Right atrium auricular region (tissue), 2 donors: ENCODE measurements at regions not wholly inside any gene's neighbourhood (a gene's known extent, or its start where the extent isn't known, plus 50 kb on each side); places are given as distances from the start of the nearest gene placed in this dataset.

Experiments used
- DNase-seq: peaks from one replicate; pipeline ENCODE4 v3.0.0-alpha.2; 2019; ENCODE audit warnings: low spot score
- H3K27ac ChIP-seq, 2 donors: fragments of 200-600 bp; sonication (generic); 1 replicate in 1 of 2; 2 replicates in 1 of 2; pipeline ENCODE4 v1.5.1; 2016 to 2019
- H3K27me3 ChIP-seq, 2 donors: fragments of 200-600 bp; sonication (generic); one replicate each; pipeline versions ENCODE4 v1.5.1 to v1.6.0; 2017 to 2019
- H3K36me3 ChIP-seq: fragments of 200-600 bp; sonication (generic); one replicate; pipeline ENCODE4 v1.5.1; 2016
- H3K4me1 ChIP-seq, 2 donors: fragments of 200-600 bp; sonication (generic); one replicate each; pipeline versions ENCODE4 v1.5.1 to v1.6.0; 2017 to 2019
- H3K4me3 ChIP-seq, 2 donors: fragments of 200-600 bp; sonication (generic); 1 replicate in 1 of 2; 2 replicates in 1 of 2; pipeline ENCODE4 v1.5.1; 2017 to 2019; ENCODE audit warnings: mild to moderate bottlenecking in 1 of 2, moderate library complexity in 1 of 2
- H3K9me3 ChIP-seq, 2 donors: fragments of 200-600 bp; sonication (generic); one replicate each; pipeline ENCODE4 v1.5.1; 2019
- CTCF ChIP-seq, 2 donors: fragments of 200-600 bp; sonication (generic); IDR thresholded peaks; one replicate each; pipeline ENCODE4 v1.5.1; 2019; ENCODE audit warnings: antibody characterized with exemption in 2 of 2

GRCh38 chr11:36994208-36994607 lies 396.2 kb upstream of the RAG2 start:
- H3K4me1 ChIP-seq = no peaks in the 10 kb centered on the region
- no peak for TF ChIP-seq CTCF (IDR thresholded peaks at IDR 0.05)
- no peaks in the 10 kb centered on the region for H3K36me3 ChIP-seq

GRCh38 chr11:36988556-36988955 lies 390.5 kb upstream of the RAG2 start:
- DNase-seq = no peak
- TF ChIP-seq CTCF (IDR thresholded peaks at IDR 0.05) = no peak
- no peak overlapping the region for H3K4me3 ChIP-seq

More at GRCh38 chr11:36994208-36994607, 396.2 kb upstream of the RAG2 start:
- H3K27me3 ChIP-seq = no peaks in the 10 kb centered on the region
- H3K27ac ChIP-seq = no peak overlapping the region
- no peak for DNase-seq
- H3K9me3 ChIP-seq = no peaks in the 10 kb centered on the region
- no peak overlapping the region for H3K4me3 ChIP-seq

GRCh38 chr11:36985562-36985961 lies 387.5 kb upstream of the RAG2 start:
- H3K9me3 ChIP-seq = peaks cover 0 to 8% of the 10 kb centered on the region in 2 donors
- no peak overlapping the region for H3K4me3 ChIP-seq
- H3K4me1 ChIP-seq = no peaks in the 10 kb centered on the region
- no peaks in the 10 kb centered on the region for H3K27me3 ChIP-seq
- no peaks in the 10 kb centered on the region for H3K36me3 ChIP-seq
- DNase-seq = no peak
- no peak for TF ChIP-seq CTCF (IDR thresholded peaks at IDR 0.05)
- no peak overlapping the region for H3K27ac ChIP-seq

More at GRCh38 chr11:36988556-36988955, 390.5 kb upstream of the RAG2 start:
- Histone ChIP-seq H3K27ac (no peak overlapping the region), H3K9me3 (peaks cover 0 to 8% of the 10 kb centered on the region in 2 donors), H3K36me3 (no peaks in the 10 kb centered on the region), H3K27me3 (no peaks in the 10 kb centered on the region), H3K4me1 (no peaks in the 10 kb centered on the region)

GRCh38 chr11:36976741-36977140 lies 378.7 kb upstream of the RAG2 start:
- TF ChIP-seq CTCF (IDR thresholded peaks at IDR 0.05) = no peak
- Histone ChIP-seq H3K4me1 (no peaks in the 10 kb centered on the region), H3K4me3 (no peak overlapping the region), H3K27ac (no peak overlapping the region), H3K36me3 (no peaks in the 10 kb centered on the region), H3K9me3 (no peaks in the 10 kb centered on the region), H3K27me3 (no peaks in the 10 kb centered on the region)
- DNase-seq = no peak

GRCh38 chr11:36974771-36975170 lies 376.7 kb upstream of the RAG2 start:
- Histone ChIP-seq H3K9me3 (no peaks in the 10 kb centered on the region), H3K36me3 (no peaks in the 10 kb centered on the region), H3K27me3 (no peaks in the 10 kb centered on the region), H3K27ac (no peak overlapping the region), H3K4me3 (no peak overlapping the region), H3K4me1 (no peaks in the 10 kb centered on the region)
- TF ChIP-seq CTCF (IDR thresholded peaks at IDR 0.05) = no peak
- no peak for DNase-seq

- TF ChIP-seq CTCF (IDR thresholded peaks at IDR 0.05) = no peak
- no peak overlapping the region for H3K4me3 ChIP-seq
- DNase-seq = no peak
- H3K27ac ChIP-seq = no peak overlapping the region
- H3K9me3 ChIP-seq = peaks cover 0 to 5% of the 10 kb centered on the region in 2 donors
- H3K27me3 ChIP-seq = no peaks in the 10 kb centered on the region
- H3K4me1 ChIP-seq = peaks cover 0 to 5% of the 10 kb centered on the region in 2 donors
- H3K36me3 ChIP-seq = no peaks in the 10 kb centered on the region
Measured at GRCh38 chr11:36953976-36954375, 355.9 kb upstream of the RAG2 start.
